Stomach (tissue), 8 donors: ENCODE measurements at regions not wholly inside any gene's neighbourhood (a gene's known extent, or its start where the extent isn't known, plus 50 kb on each side); places are given as distances from the start of the nearest gene placed in this dataset.

Experiments used
- DNase-seq, 2 donors: peaks; one replicate each; pipeline versions ENCODE4 v3.0.0 to v3.0.0-alpha.2; 2013 to 2019
- H3K27ac ChIP-seq, 5 donors: fragments of 200-600 bp in 4 of 5; sonication (generic) in 4 of 5; one replicate each; pipeline ENCODE4 v1.5.1; 2013 to 2019; ENCODE audit warnings: mild to moderate bottlenecking in 1 of 5, moderate library complexity in 1 of 5
- H3K27me3 ChIP-seq, 3 donors: fragments of 200-600 bp; sonication (generic); one replicate each; pipeline ENCODE4 v1.5.1; 2017 to 2019; ENCODE audit warnings: mixed run types in 1 of 3
- H3K36me3 ChIP-seq, 4 donors: fragments of 200-600 bp; sonication (generic); 1 replicate in 3 of 4; 2 replicates in 1 of 4; pipeline ENCODE4 v1.5.1; 2016 to 2019
- H3K4me1 ChIP-seq, 4 donors: fragments of 200-600 bp; sonication (generic); one replicate each; pipeline ENCODE4 v1.5.1; 2016 to 2019
- H3K4me3 ChIP-seq, 4 donors: fragments of 200-600 bp; sonication (generic) in 3 of 4; one replicate each; pipeline ENCODE4 v1.5.1; 2016 to 2019; ENCODE audit warnings: mild to moderate bottlenecking in 1 of 4
- H3K9me3 ChIP-seq, 4 donors: fragments of 200-600 bp; sonication (generic); one replicate each; pipeline ENCODE4 v1.5.1; 2016 to 2019
- CTCF ChIP-seq, 7 experiments: fragments of 450-650 bp in 4 of 7; fragments of 200-600 bp in 3 of 7; sonication (generic) in 3 of 7; IDR thresholded peaks; one replicate each; pipeline ENCODE4 v1.5.1; 2016 to 2019; ENCODE audit warnings: antibody characterized with exemption in 7 of 7, control low read depth in 2 of 7, mild to moderate bottlenecking in 1 of 7
- EP300 ChIP-seq: sonication (generic); formaldehyde crosslinking; IDR thresholded peaks from one replicate; pipeline ENCODE4 v1.6.1; 2017; ENCODE audit warnings: antibody characterized with exemption
- POLR2A ChIP-seq, 4 donors: fragments of 450-650 bp; IDR thresholded peaks; one replicate each; pipeline ENCODE4 v1.6.1; 2016; ENCODE audit warnings: antibody characterized with exemption in 4 of 4, control low read depth in 2 of 4, mild to moderate bottlenecking in 1 of 4, moderate library complexity in 1 of 4
- POLR2AphosphoS5 ChIP-seq, 3 donors: sonication (generic); formaldehyde crosslinking; IDR thresholded peaks; one replicate each; pipeline ENCODE4 v1.6.1; 2016; ENCODE audit warnings: antibody characterized with exemption in 3 of 3
- WGBS, 5 donors: extraction: QIAGEN DNeasy Blood & Tissue Kit in 3 of 5; methylation state at CpG; one replicate each; pipeline versions ENCODE4 v1.1.5 to v1.1.7; 2013 to 2018; 5-methylcytosine and 5-hydroxymethylcytosine counted together
- intact Hi-C: fragments of 100-400 bp; cut with DNase I; formaldehyde crosslinking; loops from one replicate; pipeline ENCODE4 v1.15.1; 2023; ENCODE audit warnings: low total_unique reads
- donor health status: healthy with polysubstance abuse.
- donor health status: Bipolar disorder and iron deficiency.
- donor health status: healthy.

GRCh38 chr11:45056529-45056928 is 89.9 kb upstream of the PRDM11 start:
- DNase-seq, result no peak
- Histone ChIP-seq H3K4me1 (no peaks in the 10 kb centered on the region), H3K27me3 (peaks cover 0 to 6% (median 0%) of the 10 kb centered on the region in 3 donors), H3K27ac (no peak overlapping the region), H3K4me3 (no peak overlapping the region), H3K9me3 (no peaks in the 10 kb centered on the region), H3K36me3 (no peaks in the 10 kb centered on the region)
- intact Hi-C loops, result no loop called here
- TF ChIP-seq CTCF (IDR thresholded peaks at IDR 0.05), result no peak
- 67 to 100% (median 80%) methylated on average over 1 of the region's 1 CpG for WGBS, 5 donors

- no peak for TF ChIP-seq CTCF (IDR thresholded peaks at IDR 0.05)
- TF ChIP-seq EP300, result no peak
- TF ChIP-seq POLR2AphosphoS5 (IDR thresholded peaks at IDR 0.05), result no peak
- no peak for TF ChIP-seq POLR2A (IDR thresholded peaks at IDR 0.05)
- H3K9me3 ChIP-seq, result peaks cover 0 to 4% (median 2%) of the 10 kb centered on the region in 4 donors
- intact Hi-C loops, result no loop called here
- H3K36me3 ChIP-seq, result no peaks in the 10 kb centered on the region
- no peaks in the 10 kb centered on the region for H3K4me1 ChIP-seq
- peaks cover 0 to 6% (median 0%) of the 10 kb centered on the region in 3 donors for H3K27me3 ChIP-seq
- 77 to 90% (median 86%) methylated on average over 5 of the region's 5 CpGs for WGBS, 5 donors
- no peak overlapping the region for H3K27ac ChIP-seq
- DNase-seq, result no peak
- no peak overlapping the region for H3K4me3 ChIP-seq
These were observed 88.3 kb upstream of the PRDM11 start for GRCh38 chr11:45057938-45058646.

- H3K27ac ChIP-seq, result no peak overlapping the region
- H3K9me3 ChIP-seq, result peaks cover 0 to 9% (median 6%) of the 10 kb centered on the region in 4 donors
- peaks cover 0 to 6% (median 0%) of the 10 kb centered on the region in 3 donors for H3K27me3 ChIP-seq
- 51 to 65% (median 63%) methylated on average over 3 of the region's 3 CpGs for WGBS, 5 donors
- no peaks in the 10 kb centered on the region for H3K36me3 ChIP-seq
- H3K4me1 ChIP-seq, result no peaks in the 10 kb centered on the region
- TF ChIP-seq POLR2A (IDR thresholded peaks at IDR 0.05) (no peak), EP300 (no peak), POLR2AphosphoS5 (IDR thresholded peaks at IDR 0.05) (no peak), CTCF (IDR thresholded peaks at IDR 0.05) (no peak)
- no peak for DNase-seq
- no peak overlapping the region for H3K4me3 ChIP-seq
- intact Hi-C loops, result no loop called here
These were observed 87.8 kb upstream of the PRDM11 start for GRCh38 chr11:45058647-45058950.

GRCh38 chr11:45060707-45061106 is 85.7 kb upstream of the PRDM11 start:
- Histone ChIP-seq H3K36me3 (no peaks in the 10 kb centered on the region), H3K4me3 (no peak overlapping the region), H3K9me3 (peaks cover 0 to 22% (median 14%) of the 10 kb centered on the region in 4 donors), H3K4me1 (no peaks in the 10 kb centered on the region), H3K27me3 (no peaks in the 10 kb centered on the region), H3K27ac (no peak overlapping the region)
- TF ChIP-seq CTCF (IDR thresholded peaks at IDR 0.05) (no peak), EP300 (no peak), POLR2AphosphoS5 (IDR thresholded peaks at IDR 0.05) (no peak), POLR2A (IDR thresholded peaks at IDR 0.05) (no peak)
- intact Hi-C loops, result no loop called here
- DNase-seq, result no peak
- WGBS, 5 donors, result 68 to 78% (median 74%) methylated on average over 8 of the region's 8 CpGs
